ENCODE measurements at regions not wholly inside any gene's neighbourhood (a gene's known extent, or its start where the extent isn't known, plus 50 kb on each side); places are given as distances from the start of the nearest gene placed in this dataset.

DNA sequence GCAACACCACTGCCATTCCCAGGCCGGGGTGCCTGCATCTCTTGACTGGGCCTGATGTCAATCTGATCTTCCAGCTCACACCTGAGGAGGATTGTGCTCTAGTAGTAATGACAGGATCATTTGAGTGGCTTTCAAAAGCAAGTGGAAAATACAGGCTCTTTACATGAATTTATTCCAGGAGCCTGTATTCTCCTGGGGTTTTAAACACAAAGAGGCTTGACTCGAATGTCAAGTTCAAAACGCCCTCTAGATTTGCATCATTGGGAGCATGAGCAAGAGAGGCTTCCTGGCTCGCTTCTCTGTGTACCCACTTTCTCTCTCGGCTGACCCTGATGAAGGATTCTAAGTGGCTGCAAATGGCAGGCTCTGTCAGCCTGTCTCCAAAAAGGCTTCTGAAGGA is 199.5 kb upstream of the PUDP start:
- H3K36me3 Mint-ChIP-seq (ENCODE audit: insufficient read depth in 1 of 3, low read depth in 3 of 3): no peaks in the 10 kb centered on the region
- no peak overlapping the region for H3K27ac Mint-ChIP-seq

More for the DNA sequence above, 199.5 kb upstream of the PUDP start:
- Histone ChIP-seq H2BK120ac (ENCODE audit: low read depth, low read length, poor library complexity, severe bottlenecking) (no peak overlapping the region), H3K9me3 (ENCODE audit: control insufficient read depth, low read depth, low read length) (no peaks in the 10 kb centered on the region), H4K20me1 (ENCODE audit: control insufficient read depth, insufficient read depth, insufficient read length) (no peaks in the 10 kb centered on the region), H2AFZ (ENCODE audit: low read length) (no peak overlapping the region), H3K4ac (ENCODE audit: low read depth, low read length) (no peak overlapping the region), H4K8ac (replicated peaks; ENCODE audit: insufficient read length, low read depth, low read length) (no peak overlapping the region), H3K79me1 (ENCODE audit: insufficient read depth, low read depth, low read length, poor library complexity, severe bottlenecking) (no peaks in the 10 kb centered on the region), H4K5ac (ENCODE audit: insufficient read length, low read depth, low read length) (no peak overlapping the region), H2BK5ac (ENCODE audit: insufficient read length, low read length) (no peak overlapping the region), H3K79me2 (ENCODE audit: insufficient read depth, low read length) (no peaks in the 10 kb centered on the region), H2AK5ac (ENCODE audit: insufficient read length, low read length) (no peak overlapping the region), H3K9ac (ENCODE audit: extremely low read depth, insufficient read length, low read length) (no peak overlapping the region), H3K14ac (ENCODE audit: insufficient read depth, low read length) (no peak overlapping the region), H3K4me1 (ENCODE audit: insufficient read depth, low read length) (peaks cover 5% of the 10 kb centered on the region; the same call in 1 of the 2 replicates), H3T11ph (ENCODE audit: low read length) (no peak overlapping the region), H3K27me3 (ENCODE audit: insufficient read depth, low read length) (no peaks in the 10 kb centered on the region), H2BK12ac (ENCODE audit: insufficient read length, low read depth, low read length) (no peak overlapping the region), H3K56ac (ENCODE audit: insufficient read length, low read depth, low read length) (no peak overlapping the region), H2BK20ac (ENCODE audit: low read depth, low read length, poor library complexity, severe bottlenecking) (no peak overlapping the region), H3K27ac (ENCODE audit: insufficient read length, low read depth, low read length) (no peak overlapping the region), H3K23ac (ENCODE audit: insufficient read length, low read depth, low read length) (no peak overlapping the region), H3K18ac (ENCODE audit: insufficient read length, low read depth, low read length) (no peak overlapping the region), H2BK15ac (ENCODE audit: low read depth, low read length) (no peak overlapping the region), H4K91ac (ENCODE audit: insufficient read length, low read depth, low read length) (no peak overlapping the region), H3K4me2 (ENCODE audit: insufficient read depth, insufficient read length, low read length) (no peak overlapping the region), H3K23me2 (ENCODE audit: insufficient read length, low read depth, low read length, poor library complexity, severe bottlenecking) (no peaks in the 10 kb centered on the region)
- TF ChIP-seq, protein P1, sequence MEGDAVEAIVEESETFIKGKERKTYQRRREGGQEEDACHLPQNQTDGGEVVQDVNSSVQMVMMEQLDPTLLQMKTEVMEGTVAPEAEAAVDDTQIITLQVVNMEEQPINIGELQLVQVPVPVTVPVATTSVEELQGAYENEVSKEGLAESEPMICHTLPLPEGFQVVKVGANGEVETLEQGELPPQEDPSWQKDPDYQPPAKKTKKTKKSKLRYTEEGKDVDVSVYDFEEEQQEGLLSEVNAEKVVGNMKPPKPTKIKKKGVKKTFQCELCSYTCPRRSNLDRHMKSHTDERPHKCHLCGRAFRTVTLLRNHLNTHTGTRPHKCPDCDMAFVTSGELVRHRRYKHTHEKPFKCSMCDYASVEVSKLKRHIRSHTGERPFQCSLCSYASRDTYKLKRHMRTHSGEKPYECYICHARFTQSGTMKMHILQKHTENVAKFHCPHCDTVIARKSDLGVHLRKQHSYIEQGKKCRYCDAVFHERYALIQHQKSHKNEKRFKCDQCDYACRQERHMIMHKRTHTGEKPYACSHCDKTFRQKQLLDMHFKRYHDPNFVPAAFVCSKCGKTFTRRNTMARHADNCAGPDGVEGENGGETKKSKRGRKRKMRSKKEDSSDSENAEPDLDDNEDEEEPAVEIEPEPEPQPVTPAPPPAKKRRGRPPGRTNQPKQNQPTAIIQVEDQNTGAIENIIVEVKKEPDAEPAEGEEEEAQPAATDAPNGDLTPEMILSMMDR (conservative IDR thresholded peaks at IDR 0.05): no peak
- no peak for DNase-seq
- H3K4me3 Mint-ChIP-seq: no peak overlapping the region
- no peaks in the 10 kb centered on the region for H3K27me3 Mint-ChIP-seq (ENCODE audit: low read depth)
- no peaks in the 10 kb centered on the region for H3K9me3 Mint-ChIP-seq
- no CpG with 5 or more reads among the region's 5 CpGs for WGBS (ENCODE audit: extremely low coverage, insufficient read length, low lambda C conversion rate)
- peaks cover 21 to 25% of the 10 kb centered on the region in 2 experiments for H3K4me1 Mint-ChIP-seq

All from H9 (cell line).